HG03066 (cell line): ENCODE measurements at regions not wholly inside any gene's neighbourhood (a gene's known extent, or its start where the extent isn't known, plus 50 kb on each side); places are given as distances from the start of the nearest gene placed in this dataset.
"Not testable (repeated sequence)": the region's sequence is repeated elsewhere in the genome, so short reads cannot be mapped to it uniquely, and the experiment has no call there.

ENCODE experiments used
- ATAC-seq: cut with Tn5 transposase; IDR thresholded peaks from one replicate; pipeline ENCODE4 v1.9.1; 2021; ENCODE audit warnings: low read depth; ENCODE audit not compliant: unreplicated experiment

GRCh38 chr7:101707587-101707986 is 78.5 kb upstream of the MYL10 start:
- ATAC-seq: no peak

DNA sequence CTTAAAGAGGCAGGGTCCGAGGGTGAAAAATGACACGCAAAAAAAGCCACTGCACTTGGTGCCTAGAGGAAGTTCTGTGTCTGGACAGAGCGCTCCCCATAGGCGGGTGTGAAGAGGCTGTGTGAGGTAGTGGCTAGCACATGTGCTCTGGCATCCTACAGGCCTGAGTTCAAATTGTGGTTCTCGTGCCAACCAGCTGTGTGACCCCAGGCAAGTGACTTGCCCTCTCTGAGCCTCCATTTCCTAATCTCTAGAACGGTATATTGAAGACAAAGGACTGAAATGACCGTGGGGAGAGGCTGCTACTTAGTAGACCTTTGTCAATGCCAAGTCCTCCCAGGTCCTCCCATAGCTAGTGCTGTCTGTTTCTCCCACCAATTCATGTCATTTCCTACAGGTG is 79.1 kb upstream of the MYL10 start:
- ATAC-seq: no peak

GRCh38 chr7:101712652-101713051 is 83.6 kb upstream of the MYL10 start:
- no peak for ATAC-seq

DNA sequence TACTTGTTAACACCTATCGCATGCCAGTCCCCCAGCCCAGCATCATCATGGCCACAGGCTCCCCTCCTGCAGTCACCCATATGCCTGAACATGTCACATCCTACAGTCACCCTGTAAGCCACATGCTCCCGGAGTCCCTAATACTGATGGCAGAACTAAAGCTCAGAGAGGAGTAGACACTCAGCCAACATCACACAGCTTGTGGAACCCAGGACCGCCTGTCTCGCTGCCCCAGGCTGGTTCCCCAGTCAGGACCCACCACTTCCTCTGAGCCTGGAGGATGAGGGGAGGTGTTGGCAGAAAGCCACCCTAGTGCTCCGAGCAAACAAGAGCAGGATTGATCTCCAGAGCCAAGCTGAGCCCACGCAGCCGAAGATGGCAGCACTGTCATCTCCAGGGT is 85.0 kb upstream of the MYL10 start:
- no peak for ATAC-seq

- no peak for ATAC-seq
Measured at GRCh38 chr7:101717628-101718357, 88.7 kb upstream of the MYL10 start.

GRCh38 chr7:101718363-101719122 is 89.4 kb upstream of the MYL10 start:
- ATAC-seq: no peak

DNA sequence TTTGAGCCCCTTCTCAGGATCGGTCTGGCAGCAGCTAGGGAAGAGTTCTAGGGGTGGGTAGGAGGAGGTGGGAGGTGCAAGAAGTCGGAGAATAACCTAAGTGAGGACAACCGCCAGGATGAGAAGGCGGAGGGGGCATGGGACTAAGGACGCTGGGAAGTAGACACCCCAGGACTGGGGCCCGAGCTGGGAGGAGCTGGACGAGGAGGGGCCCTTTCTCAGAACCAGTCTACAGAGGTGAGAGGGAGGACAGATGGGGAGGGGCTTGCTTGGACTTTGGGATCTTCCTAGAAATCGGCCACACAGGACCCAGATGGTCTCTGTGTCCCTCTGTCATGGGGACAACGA is 90.0 kb upstream of the MYL10 start:
- ATAC-seq: no peak

DNA sequence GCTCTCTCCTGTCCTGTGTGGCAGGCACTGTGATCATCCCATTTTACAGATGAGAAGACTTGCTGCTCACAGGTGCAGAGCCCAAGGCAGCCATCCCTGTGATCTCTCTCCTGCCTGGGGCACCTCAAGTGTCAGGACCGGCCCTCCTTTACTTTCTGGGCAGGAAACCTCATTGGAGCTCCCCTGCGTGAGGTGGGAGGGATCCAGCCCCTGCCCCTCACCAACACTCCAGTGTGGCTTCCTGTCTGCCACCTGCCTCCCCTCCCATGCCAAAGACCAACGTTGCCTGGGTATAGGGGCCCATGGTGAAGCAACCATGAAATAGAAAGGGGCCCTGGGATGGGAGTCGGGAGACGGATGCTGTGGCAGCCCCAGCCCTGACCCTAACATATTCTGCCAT is 91.2 kb upstream of the MYL10 start:
- ATAC-seq: no peak

GRCh38 chr7:101722247-101722646 is 93.2 kb upstream of the MYL10 start:
- ATAC-seq: no peak

DNA sequence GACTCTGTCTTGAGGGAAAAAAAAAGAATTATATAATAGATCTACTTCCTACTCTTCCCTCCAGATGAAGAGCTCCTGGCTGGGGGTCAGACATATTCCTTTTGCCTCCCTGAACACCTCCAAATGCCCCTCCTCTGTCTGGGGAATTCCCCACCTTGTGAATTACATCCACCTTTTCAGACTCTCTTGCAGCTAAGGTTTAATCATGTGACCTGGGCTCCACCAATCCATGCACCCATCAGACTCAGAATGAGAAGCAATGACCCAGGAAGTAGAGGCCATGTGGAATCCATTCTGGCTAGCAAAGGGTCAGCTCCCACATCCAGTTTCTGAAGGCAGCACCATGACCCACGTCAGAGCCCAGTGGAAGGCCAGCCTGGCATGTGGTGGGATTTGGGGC is 93.6 kb upstream of the CUX1 start:
- ATAC-seq: no peak

DNA sequence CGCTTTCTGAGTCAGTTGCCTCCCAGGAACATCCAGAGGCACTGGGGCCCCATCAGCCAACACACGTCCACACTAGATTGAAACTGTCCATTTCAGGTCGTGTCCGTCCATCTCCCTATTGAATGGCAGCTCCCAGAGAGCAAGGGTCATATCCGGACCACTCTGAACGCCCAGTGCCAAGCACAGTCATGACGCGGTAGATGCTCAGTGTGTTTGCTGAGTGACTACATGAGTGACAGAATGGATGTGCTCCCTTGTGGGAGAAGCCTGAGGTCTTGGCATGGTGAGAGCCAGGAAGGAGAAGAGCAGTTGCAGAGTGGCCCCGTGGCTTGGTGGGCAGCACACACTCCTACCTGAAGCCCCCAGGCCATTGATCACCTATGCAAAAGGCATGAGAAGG is 92.5 kb upstream of the CUX1 start:
- no peak for ATAC-seq

GRCh38 chr7:101725921-101726320 is 91.5 kb upstream of the CUX1 start:
- ATAC-seq: no peak

DNA sequence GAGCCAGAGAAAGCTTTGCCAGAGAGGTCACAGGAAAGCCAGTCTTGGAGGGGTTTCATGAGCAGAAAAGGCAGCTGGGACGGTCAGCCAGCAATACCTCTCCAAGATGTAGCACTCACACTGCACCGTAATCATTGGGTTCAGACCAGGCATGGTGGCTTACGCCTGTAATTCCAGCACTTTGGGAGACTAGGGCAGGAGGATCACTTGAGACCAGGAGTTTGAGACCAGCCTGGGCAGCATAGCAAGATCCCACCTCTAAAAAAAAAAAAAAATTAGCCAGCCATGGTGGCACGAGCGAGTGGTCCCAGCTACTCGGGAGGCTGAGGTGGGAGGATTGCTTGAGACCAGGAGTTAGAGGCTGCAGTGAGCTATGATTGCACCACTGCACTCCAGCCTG is 90.2 kb upstream of the CUX1 start:
- no peak for ATAC-seq

DNA sequence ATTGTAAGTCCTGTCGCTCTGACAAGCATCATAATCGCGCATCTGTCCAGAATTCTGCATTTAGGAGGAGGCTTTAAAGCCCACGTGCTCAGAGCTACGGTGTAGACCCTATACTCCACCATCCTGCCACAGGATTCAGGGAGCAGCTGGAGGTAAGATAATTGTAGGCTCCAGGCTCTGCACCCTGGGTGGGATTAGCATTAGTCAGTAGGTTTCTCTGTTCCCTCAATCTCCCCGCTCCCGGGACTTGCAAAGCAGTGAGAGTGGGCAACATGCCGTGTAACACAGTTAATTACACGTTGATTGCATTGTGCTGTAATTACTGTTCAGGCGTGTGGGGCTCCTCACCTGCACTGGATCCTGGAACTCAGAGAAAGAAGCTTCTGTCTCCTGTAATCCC is 89.3 kb upstream of the CUX1 start:
- ATAC-seq: no peak

DNA sequence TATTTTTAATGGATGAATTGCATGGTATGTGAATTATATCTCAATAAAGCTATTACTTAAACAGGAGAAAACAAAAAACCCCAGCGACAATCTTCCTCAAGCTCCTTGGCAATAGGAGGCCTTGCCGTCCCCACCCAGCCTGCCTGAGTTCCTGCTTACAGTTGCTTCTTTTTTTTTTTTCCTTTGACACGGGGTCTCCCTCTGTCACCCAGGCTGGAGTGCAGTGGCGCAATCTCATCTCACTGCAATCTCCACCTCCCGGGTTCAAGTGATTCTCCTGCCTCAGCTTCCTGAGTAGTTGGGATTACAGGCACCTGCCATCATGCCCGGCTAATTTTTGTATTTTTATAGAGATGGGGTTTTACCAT is 88.6 kb upstream of the CUX1 start:
- not testable (repeated sequence) for ATAC-seq

- ATAC-seq: no peak
Measured at GRCh38 chr7:101729241-101729883, 88.1 kb upstream of the CUX1 start.

DNA sequence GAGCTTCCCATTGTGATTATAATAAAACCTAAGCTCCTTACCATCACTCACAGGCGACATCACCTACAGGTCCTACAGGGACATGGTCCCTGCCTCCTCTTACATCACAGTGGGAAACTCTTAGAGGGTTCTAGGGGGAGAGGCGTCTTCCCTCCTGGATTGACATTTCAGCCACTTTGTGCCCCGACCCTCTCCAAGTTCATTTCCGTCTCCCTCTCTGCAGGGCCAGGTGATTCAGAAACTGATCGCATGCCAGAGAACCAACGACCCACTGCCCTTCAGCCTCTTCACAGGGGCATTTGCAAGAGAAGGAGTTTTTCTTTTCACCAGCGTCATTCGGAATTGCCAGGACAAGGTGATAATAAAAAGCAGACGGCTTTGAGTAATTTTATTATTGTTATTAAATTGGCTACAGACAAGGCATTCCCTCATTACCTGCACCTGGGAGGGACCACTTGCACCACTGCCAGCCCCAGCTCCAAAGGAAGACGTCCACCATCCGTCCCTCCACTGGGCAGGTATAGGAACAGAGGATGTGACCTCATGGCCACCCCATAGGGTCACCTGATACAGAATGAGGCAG is 85.8 kb upstream of the CUX1 start:
- no peak for ATAC-seq

GRCh38 chr7:101733713-101734475 is 83.5 kb upstream of the CUX1 start:
- no peak for ATAC-seq

GRCh38 chr7:101736084-101736483 is 81.3 kb upstream of the CUX1 start:
- no peak for ATAC-seq

DNA sequence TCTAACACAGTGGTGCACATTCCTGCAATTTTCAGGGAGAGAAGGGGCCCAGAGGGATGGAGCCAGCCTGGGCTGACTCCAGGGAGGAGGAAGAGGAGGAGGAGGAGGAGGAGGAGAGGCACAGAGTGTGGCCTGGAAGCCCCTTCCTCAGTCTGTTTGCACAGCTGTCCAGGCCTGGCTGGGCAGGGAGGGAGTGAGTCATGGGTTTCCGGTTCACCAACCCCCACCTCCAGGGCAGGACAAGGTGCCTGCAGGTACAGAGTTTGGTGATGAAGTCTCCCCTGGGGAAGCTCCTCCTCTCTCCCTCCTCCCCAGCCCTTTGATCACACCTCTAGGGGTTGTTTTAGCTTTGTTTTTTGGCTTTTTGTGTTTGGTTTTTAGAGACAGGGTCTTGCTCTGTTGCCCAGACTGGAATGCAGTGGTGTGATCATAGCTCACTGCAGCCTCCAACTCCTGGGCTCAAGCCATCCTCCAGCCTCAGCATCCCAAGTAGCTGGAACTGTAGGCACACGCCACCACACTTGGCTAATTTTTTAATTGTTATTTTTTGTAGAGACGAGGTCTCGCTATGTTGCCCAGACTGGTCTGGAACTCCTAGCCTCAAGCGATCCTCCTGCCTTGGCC is 77.5 kb upstream of the CUX1 start:
- no peak for ATAC-seq
